ENCODE measurements at regions not wholly inside any gene's neighbourhood (a gene's known extent, or its start where the extent isn't known, plus 50 kb on each side); places are given as distances from the start of the nearest gene placed in this dataset.

GRCh38 chr16:5891296-5891695 is 793.7 kb upstream of the EEF2KMT start:
- H3K36me3 Mint-ChIP-seq (ENCODE audit: insufficient read depth), result no peaks in the 10 kb centered on the region
- H3K9me3 Mint-ChIP-seq, result peaks cover 10% of the 10 kb centered on the region
- H3K4me1 Mint-ChIP-seq (ENCODE audit: low read depth), result no peaks in the 10 kb centered on the region
- DNase-seq, result no peak
- H3K4me3 Mint-ChIP-seq, result no peak overlapping the region
- no peak for ATAC-seq
- no peaks in the 10 kb centered on the region for H3K27me3 Mint-ChIP-seq (ENCODE audit: low read depth)

DNA sequence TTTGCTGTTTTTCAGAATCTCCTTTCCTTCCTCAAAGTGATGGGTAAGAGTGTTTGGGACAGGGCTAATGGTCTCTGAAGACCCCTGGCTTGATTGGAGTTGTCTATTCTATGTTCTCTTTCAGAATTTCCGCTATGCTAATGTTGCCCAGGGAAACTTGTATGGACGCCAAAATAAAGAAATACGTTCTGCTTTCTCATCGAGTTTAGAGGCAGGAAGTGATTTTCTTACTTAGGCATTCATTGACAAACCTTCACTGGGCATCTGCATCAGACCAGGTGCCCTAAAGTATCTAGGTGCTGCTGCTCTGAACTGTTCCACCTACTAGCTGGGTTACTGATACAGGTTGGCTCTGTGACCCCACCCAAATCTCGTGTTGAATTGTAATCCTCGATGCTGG is 787.9 kb upstream of the EEF2KMT start:
- no peaks in the 10 kb centered on the region for H3K36me3 Mint-ChIP-seq (ENCODE audit: insufficient read depth)
- no peak overlapping the region for H3K4me3 Mint-ChIP-seq

DNA sequence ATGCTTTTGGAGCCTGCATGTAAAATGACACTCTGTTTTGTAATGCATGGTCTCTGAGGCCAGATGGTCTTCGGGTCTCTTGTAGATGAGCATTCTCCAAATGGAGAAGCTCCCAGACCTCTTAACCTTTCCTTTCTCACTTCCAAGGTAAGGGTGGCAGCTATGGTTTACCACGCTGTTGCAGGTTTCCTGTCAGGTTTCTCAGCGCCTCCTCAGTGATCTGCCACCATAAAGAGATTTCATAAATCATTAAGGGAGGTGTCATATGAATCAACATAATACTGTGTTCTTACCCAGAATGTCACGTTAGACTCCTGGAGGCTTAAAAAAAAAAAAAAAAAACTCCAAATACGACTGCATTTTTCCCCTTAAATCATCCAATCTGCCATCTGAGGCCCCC is 787.4 kb upstream of the EEF2KMT start:
- Mint-ChIP-seq H3K27me3 (ENCODE audit: low read depth) (no peaks in the 10 kb centered on the region), H3K4me3 (no peak overlapping the region), H3K9me3 (peaks cover 10% of the 10 kb centered on the region), H3K36me3 (ENCODE audit: insufficient read depth) (no peaks in the 10 kb centered on the region), H3K4me1 (ENCODE audit: low read depth) (no peaks in the 10 kb centered on the region)
- ATAC-seq, result no peak
- DNase-seq, result no peak

More for the DNA sequence above, 787.9 kb upstream of the EEF2KMT start:
- ATAC-seq (no peak), DNase-seq (no peak)
- Mint-ChIP-seq H3K9me3 (peaks cover 10% of the 10 kb centered on the region), H3K27me3 (ENCODE audit: low read depth) (no peaks in the 10 kb centered on the region), H3K4me1 (ENCODE audit: low read depth) (no peaks in the 10 kb centered on the region)

GRCh38 chr16:5884339-5884738 is 786.7 kb upstream of the EEF2KMT start:
- H3K36me3 Mint-ChIP-seq (ENCODE audit: insufficient read depth), result no peaks in the 10 kb centered on the region
- DNase-seq (no peak), ATAC-seq (no peak)
- no peaks in the 10 kb centered on the region for H3K4me1 Mint-ChIP-seq (ENCODE audit: low read depth)
- H3K4me3 Mint-ChIP-seq, result no peak overlapping the region
- no peaks in the 10 kb centered on the region for H3K27me3 Mint-ChIP-seq (ENCODE audit: low read depth)
- H3K9me3 Mint-ChIP-seq, result peaks cover 10% of the 10 kb centered on the region

DNA sequence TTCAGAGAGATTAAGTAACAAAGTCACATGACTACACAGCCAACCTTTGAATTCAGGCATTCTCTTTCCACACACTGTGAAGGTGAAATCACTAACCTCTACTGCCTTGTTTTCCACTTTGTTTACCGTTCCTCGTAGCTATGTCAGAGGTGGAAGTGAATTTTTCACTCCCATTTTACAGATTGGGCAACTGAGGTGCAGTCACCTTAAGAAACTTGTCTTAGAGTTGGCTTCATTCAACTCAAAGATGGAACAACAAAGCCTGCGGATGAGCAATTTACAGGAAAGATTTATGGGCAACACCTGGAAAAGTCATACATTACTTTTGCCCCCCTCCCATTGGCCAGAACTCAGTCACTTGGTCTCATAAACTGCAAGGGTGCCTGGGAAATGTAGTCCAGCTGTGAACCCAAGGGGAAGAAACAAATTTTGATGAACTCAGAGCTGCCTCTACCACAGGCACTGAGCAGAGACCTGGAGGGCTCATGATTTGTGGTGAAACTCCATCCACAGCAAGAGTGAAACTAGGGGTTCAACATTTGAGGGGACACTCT is 784.6 kb upstream of the EEF2KMT start:
- H3K27me3 Mint-ChIP-seq (ENCODE audit: low read depth), result no peaks in the 10 kb centered on the region
- H3K36me3 Mint-ChIP-seq (ENCODE audit: insufficient read depth), result no peaks in the 10 kb centered on the region
- DNase-seq, result no peak
- H3K4me3 Mint-ChIP-seq, result no peak overlapping the region
- no peak for ATAC-seq
- no peaks in the 10 kb centered on the region for H3K4me1 Mint-ChIP-seq (ENCODE audit: low read depth)
- peaks cover 10% of the 10 kb centered on the region for H3K9me3 Mint-ChIP-seq

- H3K27me3 Mint-ChIP-seq (ENCODE audit: low read depth), result no peaks in the 10 kb centered on the region
- DNase-seq (no peak), ATAC-seq (no peak)
- no peaks in the 10 kb centered on the region for H3K36me3 Mint-ChIP-seq (ENCODE audit: insufficient read depth)
- peaks cover 4% of the 10 kb centered on the region for H3K9me3 Mint-ChIP-seq
- H3K4me1 Mint-ChIP-seq (ENCODE audit: low read depth), result no peaks in the 10 kb centered on the region
- no peak overlapping the region for H3K4me3 Mint-ChIP-seq
Observed at GRCh38 chr16:5875416-5875815, 777.8 kb upstream of the EEF2KMT start.

GRCh38 chr16:5874899-5875298 is 777.3 kb upstream of the EEF2KMT start:
- no peaks in the 10 kb centered on the region for H3K36me3 Mint-ChIP-seq (ENCODE audit: insufficient read depth)
- no peak for DNase-seq
- H3K9me3 Mint-ChIP-seq, result peaks cover 4% of the 10 kb centered on the region
- no peak overlapping the region for H3K4me3 Mint-ChIP-seq
- H3K4me1 Mint-ChIP-seq (ENCODE audit: low read depth), result no peaks in the 10 kb centered on the region
- no peak for ATAC-seq
- no peaks in the 10 kb centered on the region for H3K27me3 Mint-ChIP-seq (ENCODE audit: low read depth)

DNA sequence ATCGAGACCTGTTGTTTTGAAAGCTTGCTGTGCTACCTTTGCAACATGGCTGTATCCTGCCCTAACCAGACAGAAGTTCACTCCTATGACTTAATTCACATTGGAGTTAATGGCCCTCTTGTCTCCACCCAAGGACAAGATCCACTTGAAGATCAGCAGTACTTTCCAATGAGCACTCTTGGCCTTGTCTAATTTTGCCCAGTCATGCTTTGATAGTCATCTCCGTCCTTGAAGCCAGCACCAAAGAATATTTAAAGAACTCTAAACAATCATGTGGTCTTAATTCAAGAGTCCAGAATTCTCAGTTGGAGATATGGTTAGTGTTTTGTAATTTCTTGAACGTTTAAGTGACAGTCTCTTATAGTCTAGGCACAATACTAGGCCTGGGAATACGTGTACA is 775.6 kb upstream of the EEF2KMT start:
- Mint-ChIP-seq H3K4me3 (no peak overlapping the region), H3K27me3 (ENCODE audit: low read depth) (no peaks in the 10 kb centered on the region), H3K4me1 (ENCODE audit: low read depth) (no peaks in the 10 kb centered on the region), H3K9me3 (no peaks in the 10 kb centered on the region), H3K36me3 (ENCODE audit: insufficient read depth) (no peaks in the 10 kb centered on the region)
- DNase-seq (no peak), ATAC-seq (no peak)

DNA sequence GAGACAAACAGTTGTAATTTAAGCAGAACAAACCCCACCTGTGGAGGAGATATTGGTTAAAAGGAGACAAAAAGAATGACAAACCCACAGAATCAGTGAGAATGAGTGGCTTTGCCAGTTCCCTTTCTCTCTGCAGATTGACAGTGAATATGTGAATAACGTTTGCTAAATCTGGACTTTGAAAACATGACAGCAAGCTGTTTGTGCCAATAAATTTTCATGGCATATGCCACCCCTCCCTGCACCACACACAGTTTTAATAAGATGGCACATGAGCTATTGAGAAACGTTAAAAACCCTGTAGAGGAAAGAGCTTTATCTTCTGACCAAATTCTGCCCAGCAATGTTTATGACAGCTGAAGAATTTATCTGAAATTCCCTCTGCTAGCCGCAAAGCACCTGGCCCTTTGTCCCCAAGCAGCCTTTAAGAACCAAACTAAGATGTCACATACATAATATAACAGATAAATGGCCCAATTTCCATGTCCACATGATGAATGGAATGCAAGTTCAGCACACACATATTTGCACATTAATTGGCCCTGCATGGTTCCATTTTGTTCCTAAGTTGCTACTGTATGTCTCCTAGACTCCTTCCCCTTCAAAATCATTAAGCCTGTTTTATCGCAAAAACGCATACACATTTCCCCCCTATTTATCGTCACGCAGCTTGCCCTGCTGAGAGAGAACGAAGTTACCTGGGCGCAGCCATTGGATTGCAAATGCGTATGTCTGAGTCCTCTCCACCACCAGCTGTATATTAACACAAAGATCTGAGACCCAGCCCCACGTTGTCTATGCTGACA is 773.5 kb upstream of the EEF2KMT start:
- Mint-ChIP-seq H3K36me3 (ENCODE audit: insufficient read depth) (no peaks in the 10 kb centered on the region), H3K9me3 (no peaks in the 10 kb centered on the region), H3K4me1 (ENCODE audit: low read depth) (no peaks in the 10 kb centered on the region), H3K27me3 (ENCODE audit: low read depth) (no peaks in the 10 kb centered on the region), H3K4me3 (no peak overlapping the region)
- no peak for DNase-seq
- no peak for ATAC-seq

DNA sequence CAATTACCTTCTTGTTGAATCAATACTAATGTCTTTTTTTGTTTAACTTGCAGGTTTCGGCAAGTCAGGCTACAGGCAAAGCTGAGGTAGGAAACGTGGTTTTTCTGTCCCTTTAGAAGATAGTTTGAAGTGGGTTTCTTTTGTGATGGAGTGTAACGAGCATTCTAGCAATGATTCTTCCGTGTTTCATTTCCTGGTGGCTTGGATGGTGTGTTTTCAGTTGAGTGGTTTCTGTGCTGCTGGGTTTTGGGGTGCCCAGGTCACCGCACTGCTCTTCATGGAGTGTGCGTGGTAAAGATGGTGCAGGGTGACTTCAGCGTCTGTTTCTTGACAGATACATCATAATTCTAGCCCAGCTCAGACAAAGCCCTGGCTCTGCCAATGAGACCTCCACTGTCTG is 769.7 kb upstream of the EEF2KMT start:
- no peaks in the 10 kb centered on the region for H3K27me3 Mint-ChIP-seq (ENCODE audit: low read depth)
- no peaks in the 10 kb centered on the region for H3K9me3 Mint-ChIP-seq
- no peak for DNase-seq
- ATAC-seq, result no peak
- no peak overlapping the region for H3K4me3 Mint-ChIP-seq
- H3K4me1 Mint-ChIP-seq (ENCODE audit: low read depth), result no peaks in the 10 kb centered on the region
- H3K36me3 Mint-ChIP-seq (ENCODE audit: insufficient read depth), result no peaks in the 10 kb centered on the region

- H3K27me3 Mint-ChIP-seq (ENCODE audit: low read depth), result no peaks in the 10 kb centered on the region
- no peak for ATAC-seq
- H3K4me3 Mint-ChIP-seq, result no peak overlapping the region
- no peaks in the 10 kb centered on the region for H3K9me3 Mint-ChIP-seq
- no peak for DNase-seq
- H3K36me3 Mint-ChIP-seq (ENCODE audit: insufficient read depth), result no peaks in the 10 kb centered on the region
- no peaks in the 10 kb centered on the region for H3K4me1 Mint-ChIP-seq (ENCODE audit: low read depth)
Observed at GRCh38 chr16:5865236-5865635, 767.6 kb upstream of the EEF2KMT start.

DNA sequence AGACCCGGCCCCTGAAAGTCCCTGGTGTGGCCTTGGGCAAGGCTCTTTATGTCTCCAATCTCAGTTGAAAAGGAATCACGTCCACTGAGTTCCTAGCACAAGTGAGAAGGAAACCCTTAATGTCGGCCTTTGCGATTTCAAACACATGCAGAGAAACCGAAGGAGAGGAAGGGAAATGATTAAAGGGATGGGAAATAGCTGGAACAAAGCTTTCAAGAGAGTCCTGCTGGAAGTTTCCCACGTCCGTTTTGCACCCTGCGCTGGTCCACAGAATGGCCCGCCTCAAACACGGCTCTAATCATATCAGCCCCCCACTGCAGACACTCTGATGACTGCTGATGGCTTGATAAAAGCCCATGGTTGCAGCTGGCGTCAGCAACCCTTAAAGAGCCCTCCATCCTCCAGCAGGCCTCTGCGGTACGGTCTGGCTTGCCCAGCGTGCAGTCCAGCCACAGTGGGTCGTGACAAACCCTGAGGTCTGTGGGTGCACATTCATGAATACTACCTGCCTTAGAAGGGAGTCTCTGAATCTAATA is 765.5 kb upstream of the EEF2KMT start:
- no peak overlapping the region for H3K4me3 Mint-ChIP-seq
- no peaks in the 10 kb centered on the region for H3K9me3 Mint-ChIP-seq
- ATAC-seq, result no peak
- no peaks in the 10 kb centered on the region for H3K4me1 Mint-ChIP-seq (ENCODE audit: low read depth)
- no peak for DNase-seq
- H3K36me3 Mint-ChIP-seq (ENCODE audit: insufficient read depth), result no peaks in the 10 kb centered on the region
- H3K27me3 Mint-ChIP-seq (ENCODE audit: low read depth), result no peaks in the 10 kb centered on the region

GRCh38 chr16:5862103-5862840 is 764.7 kb upstream of the EEF2KMT start:
- Mint-ChIP-seq H3K4me3 (no peak overlapping the region), H3K36me3 (ENCODE audit: insufficient read depth) (no peaks in the 10 kb centered on the region), H3K27me3 (ENCODE audit: low read depth) (no peaks in the 10 kb centered on the region), H3K9me3 (no peaks in the 10 kb centered on the region), H3K4me1 (ENCODE audit: low read depth) (no peaks in the 10 kb centered on the region)
- DNase-seq, result no peak
- no peak for ATAC-seq

DNA sequence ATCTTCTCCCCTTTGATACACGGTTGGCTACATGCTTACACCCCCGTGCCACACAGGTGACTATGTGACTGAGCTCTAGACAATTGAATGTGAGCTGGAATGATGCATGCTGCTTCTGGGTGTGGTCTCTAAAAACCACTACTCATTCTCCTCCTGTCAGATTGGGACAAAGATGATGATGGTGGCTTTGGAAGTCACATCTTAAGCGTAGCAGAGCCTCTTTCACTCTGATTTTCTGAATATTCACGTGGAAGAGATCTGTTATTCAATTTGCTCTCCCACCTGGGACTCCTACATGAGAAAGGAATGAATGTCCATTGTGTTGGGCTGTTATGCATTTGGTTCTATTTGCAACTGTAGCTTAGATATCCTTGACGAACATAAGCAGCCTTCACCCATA is 763.6 kb upstream of the EEF2KMT start:
- Mint-ChIP-seq H3K36me3 (ENCODE audit: insufficient read depth) (no peaks in the 10 kb centered on the region), H3K27me3 (ENCODE audit: low read depth) (no peaks in the 10 kb centered on the region), H3K4me3 (no peak overlapping the region), H3K4me1 (ENCODE audit: low read depth) (no peaks in the 10 kb centered on the region), H3K9me3 (no peaks in the 10 kb centered on the region)
- ATAC-seq (no peak), DNase-seq (no peak)

GRCh38 chr16:5858180-5858579 is 760.6 kb upstream of the EEF2KMT start:
- peaks cover 11% of the 10 kb centered on the region for H3K9me3 Mint-ChIP-seq
- no peaks in the 10 kb centered on the region for H3K36me3 Mint-ChIP-seq (ENCODE audit: insufficient read depth)
- no peaks in the 10 kb centered on the region for H3K4me1 Mint-ChIP-seq (ENCODE audit: low read depth)
- ATAC-seq (no peak), DNase-seq (no peak)
- H3K27me3 Mint-ChIP-seq (ENCODE audit: low read depth), result no peaks in the 10 kb centered on the region
- H3K4me3 Mint-ChIP-seq, result no peak overlapping the region
